HG02759 (cell line): ENCODE measurements at regions not wholly inside any gene's neighbourhood (a gene's known extent, or its start where the extent isn't known, plus 50 kb on each side); places are given as distances from the start of the nearest gene placed in this dataset.
A peak's percentile ranks its signal among the peaks of the same experiment; 100 is the strongest.

Experiments
- ATAC-seq: cut with Tn5 transposase; IDR thresholded peaks from one replicate; pipeline ENCODE4 v1.9.1; 2021; ENCODE audit warnings: mild to moderate bottlenecking, moderate library complexity; ENCODE audit not compliant: unreplicated experiment

- ATAC-seq = no peak
Observed at GRCh38 chr1:194230351-194231144, 1044.1 kb upstream of the B3GALT2 start.

DNA sequence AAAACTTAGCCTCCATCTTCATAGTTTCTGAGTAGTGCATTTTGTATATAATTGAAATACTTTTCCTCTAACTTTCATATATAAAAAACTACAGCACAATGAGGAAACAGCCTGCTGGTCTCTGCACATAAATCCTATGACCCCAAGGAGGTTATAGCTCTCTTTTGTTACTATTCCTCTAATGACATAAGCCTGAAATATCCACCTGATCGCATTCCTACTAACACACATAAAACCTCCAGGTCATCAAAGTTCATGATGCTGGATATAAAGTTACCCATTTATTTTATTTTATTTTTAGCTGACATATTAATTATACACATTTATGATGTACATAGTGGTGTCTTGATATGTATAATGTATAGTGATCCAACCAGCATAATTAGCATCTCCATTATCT, 1042.0 kb upstream of the B3GALT2 start:
- ATAC-seq = no peak

- ATAC-seq = no peak
Observed at GRCh38 chr1:194227161-194227560, 1040.7 kb upstream of the B3GALT2 start.

GRCh38 chr1:194225821-194226220, 1039.4 kb upstream of the B3GALT2 start:
- peak; percentile 94 for ATAC-seq

- ATAC-seq = no peak
Observed at GRCh38 chr1:194223596-194223995, 1037.2 kb upstream of the B3GALT2 start.

DNA sequence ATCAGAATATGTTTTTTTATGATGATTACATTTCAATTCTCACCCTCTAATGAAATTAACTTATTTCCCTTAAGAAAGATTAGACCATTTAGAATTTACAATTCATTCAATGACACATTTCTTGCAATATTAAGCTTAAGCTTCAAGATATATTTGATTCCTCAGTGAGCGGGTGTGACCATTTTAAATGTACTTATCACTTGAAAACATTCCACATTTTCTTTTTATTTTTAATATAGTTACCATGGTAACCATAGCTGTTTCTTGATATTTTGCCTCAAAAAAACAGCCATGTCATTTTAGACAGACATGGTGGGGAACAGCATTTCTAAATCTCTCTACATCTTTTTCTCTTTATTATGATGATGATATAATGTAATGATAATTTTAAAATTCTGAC, 1029.0 kb upstream of the B3GALT2 start:
- ATAC-seq = no peak

DNA sequence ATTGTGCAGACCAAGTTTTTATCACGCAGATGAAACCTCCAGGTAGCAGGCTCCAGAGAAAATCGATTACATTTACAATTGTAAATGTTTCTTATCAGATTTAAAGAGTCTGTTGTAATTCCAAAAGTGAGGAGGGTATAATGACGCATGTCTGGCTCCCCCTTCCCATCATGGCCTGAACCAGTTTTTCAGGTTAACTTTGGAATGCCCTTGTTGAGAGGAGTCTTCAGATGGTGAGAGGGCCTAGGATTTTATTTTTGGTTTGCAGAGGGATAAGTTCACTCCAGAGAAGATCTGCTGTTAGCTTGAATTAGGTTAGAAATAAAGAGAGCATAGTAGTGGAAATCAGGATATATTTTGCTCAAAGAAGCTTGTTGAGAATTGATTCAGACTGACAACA, 1028.3 kb upstream of the B3GALT2 start:
- ATAC-seq = no peak

GRCh38 chr1:194209920-194210319, 1023.5 kb upstream of the B3GALT2 start:
- no peak for ATAC-seq

DNA sequence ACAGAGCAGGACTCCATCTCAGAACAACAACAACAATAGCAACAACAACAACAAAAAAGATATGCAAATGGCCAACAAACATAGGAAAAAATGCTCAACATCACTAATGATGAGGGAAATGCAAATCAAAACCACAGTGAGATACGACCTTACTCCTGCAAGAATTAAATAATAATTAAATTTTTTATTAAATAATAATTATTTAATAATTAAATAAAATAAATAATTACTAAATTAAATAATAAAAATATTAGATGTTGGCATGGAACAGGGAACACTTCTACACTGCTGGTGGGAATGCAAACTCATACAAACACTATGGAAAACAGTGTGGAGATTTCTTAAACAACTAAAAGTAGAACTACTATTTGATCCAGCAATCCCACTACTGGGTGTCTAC, 1022.3 kb upstream of the B3GALT2 start:
- no peak for ATAC-seq

- ATAC-seq = no peak
Observed at GRCh38 chr1:194196562-194196961, 1010.1 kb upstream of the B3GALT2 start.

GRCh38 chr1:194194724-194195123, 1008.3 kb upstream of the B3GALT2 start:
- ATAC-seq = no peak

DNA sequence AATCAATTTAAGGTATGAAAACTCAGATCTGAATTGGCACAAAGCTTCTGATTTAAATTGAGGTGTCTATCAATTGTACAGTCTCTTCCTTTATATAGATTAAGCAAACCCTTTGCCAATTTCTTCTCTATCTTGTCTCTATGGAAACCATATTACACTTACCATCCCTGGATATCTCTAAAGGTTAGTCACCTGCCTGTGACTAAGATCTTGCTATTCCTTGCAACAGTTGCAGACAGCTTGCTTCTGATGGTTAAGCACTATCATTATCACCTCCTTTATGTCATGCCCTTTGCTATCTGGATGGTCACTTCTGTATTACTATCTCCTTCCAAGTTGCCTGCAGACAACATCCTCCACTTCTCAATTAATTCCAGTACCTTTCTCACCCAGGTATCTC, 998.6 kb upstream of the B3GALT2 start:
- ATAC-seq = no peak

GRCh38 chr1:194184425-194184824, 998.0 kb upstream of the B3GALT2 start:
- no peak for ATAC-seq

GRCh38 chr1:194181845-194182244, 995.4 kb upstream of the B3GALT2 start:
- ATAC-seq = no peak

GRCh38 chr1:194176212-194176611, 989.8 kb upstream of the B3GALT2 start:
- no peak for ATAC-seq

- ATAC-seq = no peak
Observed at GRCh38 chr1:194175251-194175650, 988.8 kb upstream of the B3GALT2 start.

DNA sequence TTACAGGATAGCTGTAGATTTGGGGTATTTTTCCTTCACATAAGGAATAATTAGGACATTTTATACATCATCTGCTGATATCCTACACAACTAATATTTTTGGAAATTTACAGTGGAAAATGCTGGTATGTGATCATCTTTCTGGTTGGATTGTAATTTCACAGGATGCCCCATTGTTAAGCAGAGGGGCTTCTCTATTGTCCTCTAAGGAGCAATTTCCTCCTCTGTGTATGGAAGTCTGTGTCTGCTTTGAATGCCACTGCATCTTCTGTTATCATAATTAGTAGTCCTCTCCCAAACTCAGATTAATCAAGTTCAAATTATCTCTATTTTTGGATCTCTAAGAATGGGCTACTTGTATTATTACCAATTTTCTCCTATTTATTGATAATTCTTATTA, 988.1 kb upstream of the B3GALT2 start:
- no peak for ATAC-seq

DNA sequence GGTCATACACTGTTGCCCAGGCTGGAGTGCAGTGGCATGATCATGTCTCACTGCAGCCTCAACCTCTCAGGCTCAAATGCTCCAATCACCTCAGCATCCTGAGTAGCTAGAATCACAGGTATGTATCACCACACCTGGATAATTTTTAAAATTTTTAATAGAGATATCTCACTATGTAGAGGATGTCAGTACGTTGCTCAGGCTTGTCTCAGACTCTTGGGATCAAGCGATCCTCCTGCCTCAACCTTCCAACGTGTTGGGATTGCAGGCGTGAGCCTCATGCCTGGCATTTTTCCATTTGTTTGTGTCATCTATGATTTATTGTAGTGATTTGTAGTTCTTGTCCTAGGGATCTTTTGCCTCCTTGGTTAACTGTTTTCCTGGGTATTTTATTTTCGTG, 985.2 kb upstream of the B3GALT2 start:
- ATAC-seq = no peak

GRCh38 chr1:194167956-194168640, 981.7 kb upstream of the B3GALT2 start:
- ATAC-seq = no peak

GRCh38 chr1:194164755-194165154, 978.3 kb upstream of the B3GALT2 start:
- ATAC-seq = no peak

- no peak for ATAC-seq
Observed at GRCh38 chr1:194161591-194161990, 975.2 kb upstream of the B3GALT2 start.

DNA sequence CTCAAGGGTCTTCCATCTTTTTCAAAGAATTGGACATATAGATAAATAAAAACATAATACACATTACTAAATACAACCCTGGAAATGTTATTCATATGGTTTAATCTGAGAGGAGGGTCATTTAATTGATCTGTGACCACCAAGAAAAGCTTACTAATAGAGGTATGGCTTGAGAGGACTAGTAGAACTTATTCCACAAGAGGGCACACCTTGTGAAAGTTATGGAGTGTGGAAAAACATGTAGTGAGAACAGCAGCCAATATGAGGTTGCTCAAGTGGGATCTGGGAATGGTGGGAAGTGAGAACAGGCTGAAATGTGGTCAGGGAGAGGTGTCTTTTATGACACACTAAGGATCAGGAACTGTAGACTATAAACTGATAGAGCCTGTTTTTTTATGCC, 973.5 kb upstream of the B3GALT2 start:
- no peak for ATAC-seq
